GM19023 (cell line): ENCODE measurements at regions not wholly inside any gene's neighbourhood (a gene's known extent, or its start where the extent isn't known, plus 50 kb on each side); places are given as distances from the start of the nearest gene placed in this dataset.
"Not testable (repeated sequence)": the region's sequence is repeated elsewhere in the genome, so short reads cannot be mapped to it uniquely, and the experiment has no call there.

Experiments used
- ATAC-seq: cut with Tn5 transposase; IDR thresholded peaks from one replicate; pipeline ENCODE4 v1.9.1; 2021; ENCODE audit warnings: mild to moderate bottlenecking, moderate library complexity; ENCODE audit not compliant: unreplicated experiment

GRCh38 chr10:4401080-4401479 lies 424.9 kb upstream of the AKR1E2 start:
- not testable (repeated sequence) for ATAC-seq

GRCh38 chr10:4399556-4399955 lies 426.5 kb upstream of the AKR1E2 start:
- ATAC-seq: no peak

GRCh38 chr10:4398602-4399001 lies 427.4 kb upstream of the AKR1E2 start:
- ATAC-seq: no peak

GRCh38 chr10:4397337-4397736 lies 428.7 kb upstream of the AKR1E2 start:
- no peak for ATAC-seq

GRCh38 chr10:4396401-4397283 lies 429.4 kb upstream of the AKR1E2 start:
- ATAC-seq: no peak

GRCh38 chr10:4395731-4396130 lies 430.3 kb upstream of the AKR1E2 start:
- no peak for ATAC-seq

- ATAC-seq: not testable (repeated sequence)
These were observed 431.6 kb upstream of the AKR1E2 start for GRCh38 chr10:4394455-4394854.

DNA sequence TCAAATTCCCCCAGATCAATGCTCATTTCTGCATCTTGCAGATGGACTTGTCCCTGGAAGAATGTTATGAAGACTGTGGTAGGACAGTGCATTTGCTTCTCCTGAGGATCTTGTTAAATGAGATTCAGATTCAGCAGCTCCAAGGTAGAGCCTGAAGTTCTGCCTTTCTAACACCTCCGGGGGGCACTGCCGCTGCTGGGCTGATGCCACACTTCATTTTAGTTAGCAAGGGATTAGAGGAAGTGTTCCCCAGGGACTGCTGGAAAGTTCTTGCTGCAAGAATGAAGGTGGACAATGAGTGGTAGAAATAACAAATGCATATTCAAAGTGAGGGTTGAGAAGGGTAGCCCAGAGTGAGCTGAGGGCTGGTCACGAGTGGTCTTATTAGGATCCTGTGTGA lies 434.3 kb upstream of the AKR1E2 start:
- no peak for ATAC-seq

DNA sequence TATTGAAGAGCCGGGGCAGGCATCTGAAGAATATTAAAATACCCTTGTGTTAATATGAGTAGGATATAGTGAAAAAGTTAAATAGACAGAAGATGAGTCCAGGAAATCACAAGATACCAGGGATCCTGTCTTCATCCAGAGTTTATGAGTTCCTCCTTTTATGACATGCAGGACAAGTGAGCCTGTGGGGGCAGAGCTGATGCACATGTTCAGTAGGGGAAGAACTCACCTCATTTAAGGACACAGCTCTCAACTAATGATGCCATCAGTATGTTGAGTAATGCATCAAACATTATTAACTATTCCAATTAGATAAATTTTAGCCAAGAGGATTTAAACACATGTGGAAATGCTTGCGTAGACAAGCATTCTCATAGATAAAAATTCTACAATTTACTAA lies 435.8 kb upstream of the AKR1E2 start:
- no peak for ATAC-seq

- ATAC-seq: no peak
These were observed 440.7 kb upstream of the AKR1E2 start for GRCh38 chr10:4385231-4385870.

DNA sequence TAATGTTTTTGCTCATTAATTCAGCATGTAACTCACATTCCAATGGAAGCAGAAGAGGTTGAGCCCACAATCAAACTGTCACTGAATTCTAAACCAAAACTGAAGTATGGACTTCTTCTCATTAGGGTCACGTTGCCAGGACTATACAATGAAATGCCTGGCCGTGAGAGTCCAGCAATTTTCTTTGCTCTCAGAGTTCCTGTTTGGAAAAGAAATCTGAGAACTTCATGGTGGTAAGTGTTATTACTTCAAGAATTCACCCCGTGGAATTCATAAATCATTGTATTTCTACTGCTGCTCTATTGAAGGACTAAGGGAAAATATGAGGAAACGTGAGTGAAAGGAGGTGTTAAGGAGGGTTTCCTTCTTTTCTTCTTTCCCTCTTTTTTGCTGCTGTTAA lies 441.8 kb upstream of the AKR1E2 start:
- no peak for ATAC-seq

DNA sequence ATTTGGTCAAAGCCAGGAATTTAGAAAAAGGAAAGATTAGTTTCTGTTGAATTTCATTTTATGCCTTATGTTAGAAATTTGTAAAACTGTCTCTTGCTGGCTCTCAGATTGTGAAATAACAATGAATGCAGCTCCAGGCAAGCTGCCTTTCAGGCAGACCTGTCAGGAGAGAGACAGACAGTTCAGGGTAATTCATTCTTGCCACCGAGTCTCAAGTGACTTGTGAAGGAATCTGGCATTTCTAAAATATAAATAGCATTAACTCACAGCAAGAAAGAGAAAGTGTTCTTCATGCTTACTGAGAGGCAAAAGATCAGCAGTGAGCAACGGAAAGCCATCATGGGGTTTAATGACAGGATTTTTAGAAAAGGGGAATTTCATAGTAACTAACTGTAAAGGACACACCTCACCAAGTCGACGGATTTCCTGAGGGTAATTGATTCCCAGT lies 442.3 kb upstream of the AKR1E2 start:
- ATAC-seq: no peak

- ATAC-seq: no peak
These were observed 443.2 kb upstream of the AKR1E2 start for GRCh38 chr10:4382811-4383210.

DNA sequence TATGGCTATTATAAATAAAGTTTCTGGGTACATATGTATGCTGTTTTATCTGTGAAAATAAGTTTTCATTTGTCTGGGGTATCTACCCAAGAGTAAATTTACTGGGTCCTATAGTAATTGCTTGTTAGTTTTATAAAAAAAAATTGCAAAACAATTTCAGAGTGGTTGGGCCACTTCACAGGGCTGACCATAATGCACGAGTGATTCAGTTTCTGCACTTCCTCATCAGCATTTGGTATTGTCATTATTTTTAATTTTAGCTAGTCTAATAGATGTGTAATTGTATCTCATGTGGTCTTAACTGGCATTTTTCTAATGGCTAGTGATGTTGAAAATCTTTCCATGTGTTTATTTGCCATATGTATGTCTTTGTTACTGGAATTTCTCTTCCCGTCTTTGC lies 452.4 kb upstream of the AKR1E2 start:
- no peak for ATAC-seq

DNA sequence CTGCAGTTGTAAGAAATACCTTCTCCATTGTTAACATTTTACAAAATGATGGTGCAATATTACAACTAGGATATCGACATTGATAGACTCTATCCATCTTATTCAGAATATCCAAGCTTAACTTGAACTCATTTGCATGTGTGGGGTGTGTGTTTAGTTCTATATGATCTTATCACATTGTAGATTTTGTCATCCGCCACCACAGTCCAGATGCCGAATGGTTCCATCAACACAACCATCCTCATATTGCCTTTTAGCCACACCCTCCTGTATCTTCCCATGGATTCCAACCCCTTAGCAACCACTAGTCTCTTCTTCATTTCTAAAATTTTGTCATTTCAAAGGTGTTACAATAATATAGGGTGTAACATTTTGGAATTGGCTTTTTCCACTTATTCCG lies 452.9 kb upstream of the AKR1E2 start:
- ATAC-seq: no peak

- no peak for ATAC-seq
These were observed 453.4 kb upstream of the AKR1E2 start for GRCh38 chr10:4372601-4373000.

DNA sequence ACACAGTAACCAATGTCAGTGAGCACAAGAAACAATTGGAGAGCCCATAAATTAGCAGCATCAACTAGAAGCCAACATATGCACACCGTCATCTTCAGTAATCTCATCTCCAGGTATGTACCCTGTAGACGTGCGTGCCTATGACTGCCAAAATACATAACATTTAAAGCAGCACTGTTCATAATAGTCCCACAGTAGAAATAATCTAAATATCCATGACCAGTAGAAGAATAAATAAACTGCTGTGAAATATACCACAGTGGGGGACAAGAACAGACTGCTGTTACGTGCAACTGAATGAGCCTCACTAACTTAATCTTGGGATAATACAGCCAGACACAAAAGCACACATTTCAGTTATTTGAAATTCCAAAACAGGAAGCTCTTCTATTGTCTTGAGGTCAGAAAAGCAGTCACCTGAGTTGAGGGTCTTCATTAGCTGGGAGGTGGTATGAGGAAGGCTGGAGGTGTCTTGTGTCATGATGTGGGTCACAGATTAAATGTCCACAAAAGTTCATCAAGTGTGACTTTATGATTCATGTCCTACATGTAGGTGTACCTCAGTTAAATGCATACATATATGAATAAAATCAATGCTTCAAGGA lies 454.2 kb upstream of the AKR1E2 start:
- no peak for ATAC-seq

DNA sequence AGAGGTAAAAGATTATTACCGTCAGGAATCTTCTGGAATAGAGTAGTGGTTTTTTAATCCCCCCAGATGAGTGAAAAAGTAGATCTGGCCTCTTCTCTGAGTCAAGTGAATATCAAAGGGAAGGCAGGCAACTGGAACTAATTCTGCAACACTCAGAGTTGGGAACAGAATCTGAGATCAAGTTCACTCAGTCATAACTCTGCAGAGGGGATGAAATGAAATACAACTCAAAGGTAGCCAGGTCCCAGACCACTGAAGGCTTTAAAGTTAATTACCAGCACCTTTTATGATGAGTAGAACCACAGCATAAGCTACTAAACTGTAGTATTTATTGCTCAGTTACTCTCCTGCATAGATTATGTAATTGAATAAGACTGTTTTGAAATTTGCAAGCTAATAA lies 455.6 kb upstream of the AKR1E2 start:
- no peak for ATAC-seq

GRCh38 chr10:4361581-4361980 lies 464.4 kb upstream of the AKR1E2 start:
- no peak for ATAC-seq

- no peak for ATAC-seq
These were observed 467.0 kb upstream of the AKR1E2 start for GRCh38 chr10:4359003-4359402.

GRCh38 chr10:4357911-4358310 lies 468.1 kb upstream of the AKR1E2 start:
- ATAC-seq: no peak

DNA sequence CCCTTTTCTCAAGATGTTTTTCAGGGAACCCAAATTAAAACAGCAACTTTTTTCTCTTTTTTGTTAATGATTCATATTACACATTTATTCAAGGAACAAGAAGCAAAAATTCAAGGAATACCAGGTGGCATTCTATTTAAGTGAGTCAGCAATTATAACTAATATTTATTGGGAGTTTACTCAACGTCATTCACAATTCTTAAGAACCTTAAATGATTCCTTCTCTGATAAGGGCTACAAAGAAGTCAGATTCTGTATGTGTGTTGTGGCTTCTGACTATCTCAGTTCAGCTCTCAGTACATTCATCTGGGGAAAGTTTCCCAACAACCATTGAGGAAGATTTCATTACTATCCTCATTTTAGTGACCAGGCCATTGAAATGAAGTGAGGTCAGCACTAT lies 470.7 kb upstream of the AKR1E2 start:
- no peak for ATAC-seq
